Peyer's patch (tissue), 4 donors: ENCODE measurements at regions not wholly inside any gene's neighbourhood (a gene's known extent, or its start where the extent isn't known, plus 50 kb on each side); places are given as distances from the start of the nearest gene placed in this dataset.

ENCODE experiments used
- DNase-seq, 3 donors: peaks; one replicate each; pipeline ENCODE4 v3.0.0-alpha.2; 2017 to 2019
- H3K27ac ChIP-seq, 4 donors: fragments of 200-600 bp; sonication (generic); one replicate each; pipeline ENCODE4 v1.5.1; 2016 to 2019
- H3K27me3 ChIP-seq, 2 donors: fragments of 200-600 bp; sonication (generic); one replicate each; pipeline ENCODE4 v1.5.1; 2019
- H3K36me3 ChIP-seq, 3 donors: fragments of 200-600 bp; sonication (generic); one replicate each; pipeline ENCODE4 v1.5.1; 2016 to 2019
- H3K4me1 ChIP-seq, 4 donors: fragments of 200-600 bp; sonication (generic); one replicate each; pipeline ENCODE4 v1.5.1; 2016 to 2019
- H3K4me3 ChIP-seq, 4 donors: fragments of 200-600 bp; sonication (generic); 1 replicate in 3 of 4; 2 replicates in 1 of 4; pipeline ENCODE4 v1.5.1; 2016 to 2019; ENCODE audit warnings: mild to moderate bottlenecking in 1 of 4
- H3K9me3 ChIP-seq, 4 donors: fragments of 200-600 bp; sonication (generic); one replicate each; pipeline ENCODE4 v1.5.1; 2016 to 2019; ENCODE audit warnings: mild to moderate bottlenecking in 1 of 4
- CTCF ChIP-seq, 6 experiments: fragments of 450-650 bp in 4 of 6; fragments of 200-600 bp in 2 of 6; sonication (generic) in 1 of 6; IDR thresholded peaks; one replicate each; pipeline ENCODE4 v1.5.1; 2017 to 2019; ENCODE audit warnings: antibody characterized with exemption in 6 of 6, mild to moderate bottlenecking in 3 of 6, moderate library complexity in 1 of 6
- POLR2A ChIP-seq, 2 donors: fragments of 450-650 bp; IDR thresholded peaks; one replicate each; pipeline ENCODE4 v1.5.1; 2017; ENCODE audit warnings: antibody characterized with exemption in 2 of 2, mild to moderate bottlenecking in 2 of 2, moderate library complexity in 2 of 2

- no peaks in the 10 kb centered on the region for H3K4me1 ChIP-seq
- DNase-seq: no peak
- no peaks in the 10 kb centered on the region for H3K27me3 ChIP-seq
- no peak overlapping the region for H3K27ac ChIP-seq
- TF ChIP-seq POLR2A (IDR thresholded peaks at IDR 0.05): no peak
- no peak overlapping the region for H3K4me3 ChIP-seq
- H3K36me3 ChIP-seq: no peaks in the 10 kb centered on the region
- H3K9me3 ChIP-seq: no peaks in the 10 kb centered on the region
Measured at GRCh38 chr4:35464964-35465528, 779.3 kb downstream of the ARAP2 start.

DNA sequence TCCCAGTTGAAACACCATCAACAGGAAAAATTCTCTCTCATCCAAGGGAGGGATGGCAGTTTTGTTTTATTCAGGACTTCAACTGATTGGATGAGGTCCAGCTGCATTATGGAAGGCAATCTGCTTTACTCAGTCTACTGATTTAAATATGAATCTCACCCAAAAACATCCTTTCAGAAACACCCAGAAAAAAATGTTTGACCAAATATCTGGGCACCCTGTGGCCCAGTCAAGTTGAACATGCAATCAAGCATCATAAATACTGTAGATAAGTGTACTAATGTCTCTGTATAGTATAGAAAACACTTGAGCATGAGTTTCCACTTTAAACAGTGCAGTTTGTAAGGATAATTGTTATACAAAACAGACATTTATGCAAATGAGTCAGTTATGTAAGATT, 753.2 kb downstream of the ARAP2 start:
- Histone ChIP-seq H3K27ac (no peak overlapping the region), H3K4me3 (no peak overlapping the region), H3K4me1 (no peaks in the 10 kb centered on the region), H3K9me3 (no peaks in the 10 kb centered on the region), H3K27me3 (no peaks in the 10 kb centered on the region), H3K36me3 (no peaks in the 10 kb centered on the region)
- DNase-seq: no peak
- TF ChIP-seq CTCF (IDR thresholded peaks at IDR 0.05) (no peak), POLR2A (IDR thresholded peaks at IDR 0.05) (no peak)

DNA sequence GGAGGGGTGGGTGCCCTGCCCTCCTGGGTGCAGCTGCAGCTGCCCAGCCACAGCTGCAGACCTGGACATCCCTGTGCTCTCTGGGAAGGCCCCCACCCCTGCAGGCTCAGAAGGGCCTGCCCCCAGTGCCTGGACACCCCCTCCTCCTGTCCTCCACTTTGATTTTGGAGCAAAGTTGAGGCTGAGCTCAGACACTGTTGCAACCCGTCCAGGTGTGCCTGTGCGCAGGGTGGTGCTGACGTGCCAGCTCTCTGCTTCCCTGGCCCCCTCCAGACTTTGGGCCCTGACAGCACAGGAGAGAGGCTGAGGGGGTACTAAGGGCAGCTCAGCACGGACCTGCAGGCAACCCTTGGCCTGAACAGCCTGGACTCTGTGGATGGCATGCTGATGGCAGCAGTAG, 750.3 kb downstream of the ARAP2 start:
- Histone ChIP-seq H3K27ac (no peak overlapping the region), H3K27me3 (no peaks in the 10 kb centered on the region), H3K36me3 (no peaks in the 10 kb centered on the region), H3K9me3 (no peaks in the 10 kb centered on the region), H3K4me1 (no peaks in the 10 kb centered on the region), H3K4me3 (no peak overlapping the region)
- no peak for TF ChIP-seq CTCF (IDR thresholded peaks at IDR 0.05)
- no peak for TF ChIP-seq POLR2A (IDR thresholded peaks at IDR 0.05)
- peak in 1 of 3 donors; percentile 28 for DNase-seq

GRCh38 chr4:35494955-35495354, 749.4 kb downstream of the ARAP2 start:
- H3K9me3 ChIP-seq: no peaks in the 10 kb centered on the region
- H3K36me3 ChIP-seq: no peaks in the 10 kb centered on the region
- no peak overlapping the region for H3K4me3 ChIP-seq
- H3K27ac ChIP-seq: no peak overlapping the region
- H3K27me3 ChIP-seq: no peaks in the 10 kb centered on the region
- no peak for TF ChIP-seq CTCF (IDR thresholded peaks at IDR 0.05)
- no peak for TF ChIP-seq POLR2A (IDR thresholded peaks at IDR 0.05)
- no peaks in the 10 kb centered on the region for H3K4me1 ChIP-seq
- peak in 1 of 3 donors; percentile 25 for DNase-seq

GRCh38 chr4:35500812-35501211, 743.5 kb downstream of the ARAP2 start:
- H3K27ac ChIP-seq: no peak overlapping the region
- H3K4me3 ChIP-seq: no peak overlapping the region
- TF ChIP-seq POLR2A (IDR thresholded peaks at IDR 0.05) (no peak), CTCF (IDR thresholded peaks at IDR 0.05) (no peak)
- H3K4me1 ChIP-seq: no peaks in the 10 kb centered on the region
- no peaks in the 10 kb centered on the region for H3K36me3 ChIP-seq
- DNase-seq: no peak
- no peaks in the 10 kb centered on the region for H3K27me3 ChIP-seq
- H3K9me3 ChIP-seq: no peaks in the 10 kb centered on the region

- Histone ChIP-seq H3K9me3 (no peaks in the 10 kb centered on the region), H3K4me1 (no peaks in the 10 kb centered on the region), H3K4me3 (no peak overlapping the region), H3K27ac (no peak overlapping the region), H3K27me3 (no peaks in the 10 kb centered on the region), H3K36me3 (no peaks in the 10 kb centered on the region)
- no peak for DNase-seq
- TF ChIP-seq POLR2A (IDR thresholded peaks at IDR 0.05): no peak
- no peak for TF ChIP-seq CTCF (IDR thresholded peaks at IDR 0.05)
Measured at GRCh38 chr4:35503435-35503834, 740.9 kb downstream of the ARAP2 start.
